ENCODE measurements at regions not wholly inside any gene's neighbourhood (a gene's known extent, or its start where the extent isn't known, plus 50 kb on each side); places are given as distances from the start of the nearest gene placed in this dataset.

DNA sequence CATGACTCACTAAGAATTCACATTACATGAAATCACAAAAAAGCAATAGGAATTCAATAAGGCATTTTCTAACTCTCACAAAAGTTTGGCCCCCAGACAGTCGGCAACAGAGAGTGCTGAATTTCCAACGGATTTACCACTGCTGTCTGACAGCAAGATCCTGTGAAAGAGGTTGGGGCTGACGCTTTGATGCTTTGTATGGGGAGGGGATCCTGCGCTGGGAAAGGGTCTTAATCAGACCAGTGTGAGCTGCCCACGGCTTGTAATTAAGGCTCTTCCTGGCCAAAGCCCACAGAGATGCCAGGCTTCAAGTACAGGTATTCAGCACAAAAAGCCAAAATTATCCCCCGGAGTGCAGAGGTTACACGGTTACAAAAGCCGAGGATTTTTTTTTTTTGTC lies 66.8 kb upstream of the TMCC3 start:
- TF ChIP-seq SIN3A (IDR thresholded peaks at IDR 0.05; ENCODE audit: borderline replicate concordance, insufficient read depth, low read length) (no peak), POLR2AphosphoS5 (IDR thresholded peaks at IDR 0.05; ENCODE audit: low read depth, low read length) (no peak), TAF1 (IDR thresholded peaks at IDR 0.05; ENCODE audit: borderline replicate concordance, insufficient read depth, low read length) (no peak), FOXP2 (optimal IDR thresholded peaks at IDR 0.05; ENCODE audit: borderline replicate concordance, extremely low read depth, extremely low read length, insufficient read depth) (no peak)

All from PFSK-1 (cell line).